GM18868 (cell line): ENCODE measurements at regions not wholly inside any gene's neighbourhood (a gene's known extent, or its start where the extent isn't known, plus 50 kb on each side); places are given as distances from the start of the nearest gene placed in this dataset.

ENCODE experiments used
- ATAC-seq: cut with Tn5 transposase; IDR thresholded peaks from one replicate; pipeline ENCODE4 v1.9.1; 2021; ENCODE audit warnings: mild to moderate bottlenecking, moderate library complexity; ENCODE audit not compliant: unreplicated experiment

GRCh38 chr10:125283836-125284614, 123.7 kb upstream of the CTBP2 start:
- ATAC-seq, result no peak

GRCh38 chr10:125283191-125283835, 123.0 kb upstream of the CTBP2 start:
- no peak for ATAC-seq

GRCh38 chr10:125281091-125281490, 120.7 kb upstream of the CTBP2 start:
- no peak for ATAC-seq

GRCh38 chr10:125276133-125276532, 115.8 kb upstream of the CTBP2 start:
- no peak for ATAC-seq

GRCh38 chr10:125274961-125275360, 114.6 kb upstream of the CTBP2 start:
- ATAC-seq, result no peak

- no peak for ATAC-seq
Observed at GRCh38 chr10:125273023-125273422, 112.7 kb upstream of the CTBP2 start.

GRCh38 chr10:125269716-125270115, 109.4 kb upstream of the CTBP2 start:
- no peak for ATAC-seq

- ATAC-seq, result no peak
Observed at GRCh38 chr10:125266966-125267365, 106.6 kb upstream of the CTBP2 start.

- ATAC-seq, result no peak
Observed at GRCh38 chr10:125266541-125266940, 106.2 kb upstream of the CTBP2 start.

GRCh38 chr10:125265579-125265955, 105.2 kb upstream of the CTBP2 start:
- no peak for ATAC-seq

GRCh38 chr10:125264757-125265578, 104.6 kb upstream of the CTBP2 start:
- no peak for ATAC-seq

- ATAC-seq, result no peak
Observed at GRCh38 chr10:125264091-125264490, 103.7 kb upstream of the CTBP2 start.

- no peak for ATAC-seq
Observed at GRCh38 chr10:125263551-125263950, 103.2 kb upstream of the CTBP2 start.

GRCh38 chr10:125262920-125263319, 102.6 kb upstream of the CTBP2 start:
- no peak for ATAC-seq

- no peak for ATAC-seq
Observed at GRCh38 chr10:125262409-125262808, 102.0 kb upstream of the CTBP2 start.

GRCh38 chr10:125261491-125262186, 101.3 kb upstream of the CTBP2 start:
- no peak for ATAC-seq

- ATAC-seq, result no peak
Observed at GRCh38 chr10:125260260-125260659, 99.9 kb upstream of the CTBP2 start.

GRCh38 chr10:125259651-125260050, 99.3 kb upstream of the CTBP2 start:
- no peak for ATAC-seq

GRCh38 chr10:125258676-125259075, 98.3 kb upstream of the CTBP2 start:
- no peak for ATAC-seq

- no peak for ATAC-seq
Observed at GRCh38 chr10:125257521-125258108, 97.3 kb upstream of the CTBP2 start.

- ATAC-seq, result no peak
Observed at GRCh38 chr10:125256026-125256425, 95.7 kb upstream of the CTBP2 start.
